NCI-H748 (cell line): ENCODE measurements at regions not wholly inside any gene's neighbourhood (a gene's known extent, or its start where the extent isn't known, plus 50 kb on each side); places are given as distances from the start of the nearest gene placed in this dataset.
A peak's percentile ranks its signal among the peaks of the same experiment; 100 is the strongest.

Experiments used
- DNase-seq: peaks from one replicate; lab custom pipeline; 2025; ENCODE audit not compliant: unreplicated experiment; lab: John Stamatoyannopoulos, UW

GRCh38 chr13:103370790-103371189 lies 304.6 kb upstream of the SLC10A2 start:
- DNase-seq: no peak

GRCh38 chr13:103358255-103358932 lies 292.2 kb upstream of the SLC10A2 start:
- no peak for DNase-seq

- DNase-seq: no peak
Measured at GRCh38 chr13:103356226-103356864, 290.1 kb upstream of the SLC10A2 start.

GRCh38 chr13:103354171-103354570 lies 288.0 kb upstream of the SLC10A2 start:
- DNase-seq: no peak

- DNase-seq: no peak
Measured at GRCh38 chr13:103351035-103351828, 285.0 kb upstream of the SLC10A2 start.

- DNase-seq: no peak
Measured at GRCh38 chr13:103350147-103350546, 283.9 kb upstream of the SLC10A2 start.

GRCh38 chr13:103349211-103349980 lies 283.2 kb upstream of the SLC10A2 start:
- no peak for DNase-seq

- DNase-seq: no peak
Measured at GRCh38 chr13:103335241-103335640, 269.0 kb upstream of the SLC10A2 start.

GRCh38 chr13:103331924-103332323 lies 265.7 kb upstream of the SLC10A2 start:
- DNase-seq: no peak

GRCh38 chr13:103328899-103329298 lies 262.7 kb upstream of the SLC10A2 start:
- DNase-seq: no peak

- DNase-seq: no peak
Measured at GRCh38 chr13:103326326-103326725, 260.1 kb upstream of the SLC10A2 start.

GRCh38 chr13:103325672-103326071 lies 259.5 kb upstream of the SLC10A2 start:
- no peak for DNase-seq

GRCh38 chr13:103324641-103325040 lies 258.4 kb upstream of the SLC10A2 start:
- no peak for DNase-seq

GRCh38 chr13:103315711-103316110 lies 249.5 kb upstream of the SLC10A2 start:
- no peak for DNase-seq

GRCh38 chr13:103312467-103312866 lies 246.2 kb upstream of the SLC10A2 start:
- no peak for DNase-seq

- no peak for DNase-seq
Measured at GRCh38 chr13:103308667-103309066, 242.4 kb upstream of the SLC10A2 start.

GRCh38 chr13:103306163-103306562 lies 239.9 kb upstream of the SLC10A2 start:
- no peak for DNase-seq

GRCh38 chr13:103303078-103303651 lies 236.9 kb upstream of the SLC10A2 start:
- DNase-seq: no peak

- no peak for DNase-seq
Measured at GRCh38 chr13:103302676-103303075, 236.5 kb upstream of the SLC10A2 start.

GRCh38 chr13:103299079-103299478 lies 232.9 kb upstream of the SLC10A2 start:
- DNase-seq: peak; percentile 48

GRCh38 chr13:103297083-103297482 lies 230.9 kb upstream of the SLC10A2 start:
- no peak for DNase-seq
